ENCODE measurements at regions not wholly inside any gene's neighbourhood (a gene's known extent, or its start where the extent isn't known, plus 50 kb on each side); places are given as distances from the start of the nearest gene placed in this dataset.

GRCh38 chr2:10224734-10225133 lies 78.0 kb upstream of the HPCAL1 start:
- H3K4me2 ChIP-seq (ENCODE audit: insufficient read depth, low read length) = no peak overlapping the region
- no peak overlapping the region for H2AFZ ChIP-seq (ENCODE audit: low read depth, low read length)
- peaks cover 0 to 17% of the 10 kb centered on the region in 2 experiments; a peak in 3 of 5 replicates for H3K27me3 ChIP-seq (ENCODE audit: control insufficient read depth in 2 of 2, insufficient read depth in 2 of 2, low read length in 2 of 2)
- H3K27ac ChIP-seq (ENCODE audit: extremely low read depth, low read depth, low read length) = no peak overlapping the region
- intact Hi-C loops (cut with micrococcal nuclease) (loop anchor here (5.0 kb wide), 1 partner anchor 213 kb away; no protein-coding TSS in a partner anchor), in situ Hi-C loops (cut with MboI) (no loop called here)
- no peaks in the 10 kb centered on the region for H3K79me2 ChIP-seq (ENCODE audit: control insufficient read depth, insufficient read depth, low read length)
- no peak for TF ChIP-seq ZNF717 (CRISPR knock-in tag; IDR thresholded peaks at IDR 0.05)
- TF ChIP-seq, protein P1, sequence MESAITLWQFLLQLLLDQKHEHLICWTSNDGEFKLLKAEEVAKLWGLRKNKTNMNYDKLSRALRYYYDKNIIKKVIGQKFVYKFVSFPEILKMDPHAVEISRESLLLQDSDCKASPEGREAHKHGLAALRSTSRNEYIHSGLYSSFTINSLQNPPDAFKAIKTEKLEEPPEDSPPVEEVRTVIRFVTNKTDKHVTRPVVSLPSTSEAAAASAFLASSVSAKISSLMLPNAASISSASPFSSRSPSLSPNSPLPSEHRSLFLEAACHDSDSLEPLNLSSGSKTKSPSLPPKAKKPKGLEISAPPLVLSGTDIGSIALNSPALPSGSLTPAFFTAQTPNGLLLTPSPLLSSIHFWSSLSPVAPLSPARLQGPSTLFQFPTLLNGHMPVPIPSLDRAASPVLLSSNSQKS (CRISPR knock-in tag; IDR thresholded peaks at IDR 0.05) = no peak
- no peak for TF ChIP-seq PRPF4 (IDR thresholded peaks at IDR 0.05; ENCODE audit: insufficient read depth, low read depth, low read length, poor library complexity, severe bottlenecking)
- no peak for TF ChIP-seq ZNF518B (CRISPR knock-in tag; IDR thresholded peaks at IDR 0.05)
- TF ChIP-seq MCM7 (IDR thresholded peaks at IDR 0.05) = no peak
- no peak overlapping the region for H3K4me3 ChIP-seq
- WGBS (ENCODE audit: insufficient coverage, low coverage, missing lambda C conversion rate) = 49% methylated on average over 6 of the region's 7 CpGs
- no peaks in the 10 kb centered on the region for H3K36me3 ChIP-seq (ENCODE audit: control insufficient read depth, insufficient read depth, low read length)
- ATAC-seq = no peak
- no peak for DNase-seq (ENCODE audit: extremely low read depth in 1 of 4, low spot score in 3 of 4)
- no peaks in the 10 kb centered on the region for H3K9me3 ChIP-seq (replicated peaks; ENCODE audit: control insufficient read depth, insufficient read depth, low read depth, low read length)
- no peaks in the 10 kb centered on the region for H3K9me1 ChIP-seq (ENCODE audit: control insufficient read depth, insufficient read depth, low read length)
- peaks cover 2 to 14% of the 10 kb centered on the region in 2 experiments; a peak in 3 of 5 replicates for H3K4me1 ChIP-seq (replicated peaks in 1 of 2; ENCODE audit: control insufficient read depth in 2 of 2, insufficient read depth in 2 of 2, low read length in 2 of 2)
- ChIA-PET POLR2A (interaction anchor here (0.6 kb wide), 1 partner anchor 139 kb away, joined by 3 read pairs; no protein-coding TSS in a partner anchor), CTCF (ENCODE audit: low intra/inter-chr PET ratio) (interaction anchor here (0.6 kb wide), 1 partner anchor 1243 kb away, joined by 3 read pairs; no protein-coding TSS in a partner anchor)
- no peaks in the 10 kb centered on the region for H4K20me1 ChIP-seq (replicated peaks; ENCODE audit: control insufficient read depth, insufficient read depth, low read length)
- no peak for FAIRE-seq
- H3K9ac ChIP-seq (ENCODE audit: insufficient read depth in 1 of 2, low read depth in 2 of 2, low read length in 2 of 2) = no peak overlapping the region
- BruUV-seq (replicated peaks) = no TSS peak

Measured in K562 (cell line).